SK-N-SH treated with all-trans-retinoic acid at 6 μM for 48 hours (cell line): ENCODE measurements at regions not wholly inside any gene's neighbourhood (a gene's known extent, or its start where the extent isn't known, plus 50 kb on each side); places are given as distances from the start of the nearest gene placed in this dataset.

Source experiments
- ATAC-seq: fragments of 200-7000 bp; cut with Tn5 transposase; 3 replicates; pipeline ENCODE4 v1.9.1; 2020; ENCODE audit warnings: mild to moderate bottlenecking, moderate library complexity
- ARNTL ChIP-seq: fragments of 450-650 bp; formaldehyde crosslinking; IDR thresholded peaks from 2 replicates; pipeline ENCODE4 v1.5.0; 2020; ENCODE audit warnings: low read depth, mild to moderate bottlenecking, moderate library complexity, borderline replicate concordance
- BACH2 ChIP-seq: fragments of 250-450 bp; sonication (Bioruptor Pico); IDR thresholded peaks from 2 replicates; pipeline ENCODE4 v1.9.0; 2021; ENCODE audit warnings: mild to moderate bottlenecking, borderline replicate concordance
- CSDC2 ChIP-seq: fragments of 250-450 bp; sonication (Bioruptor Pico); IDR thresholded peaks from 2 replicates; pipeline ENCODE4 v1.5.0; 2020; ENCODE audit warnings: mild to moderate bottlenecking, moderate library complexity
- CSRNP3 ChIP-seq: fragments of 250-450 bp; sonication (Bioruptor Pico); IDR thresholded peaks from 2 replicates; pipeline ENCODE4 v1.5.1; 2021; ENCODE audit warnings: mild to moderate bottlenecking, moderate library complexity
- ESRRG ChIP-seq: fragments of 250-450 bp; sonication (Bioruptor Pico); IDR thresholded peaks from 2 replicates; pipeline ENCODE4 v1.6.1; 2021; ENCODE audit warnings: mild to moderate bottlenecking
- GLIS3 ChIP-seq: fragments of 250-450 bp; sonication (Bioruptor Pico); IDR thresholded peaks from 2 replicates; pipeline ENCODE4 v1.5.0; 2020; ENCODE audit warnings: mild to moderate bottlenecking, moderate library complexity
- OSR1 ChIP-seq: fragments of 250-450 bp; sonication (Bioruptor Pico); IDR thresholded peaks from 2 replicates; pipeline ENCODE4 v1.8.0; 2022; ENCODE audit warnings: moderate library complexity, mild to moderate bottlenecking, inconsistent platforms
- POU6F1 ChIP-seq: fragments of 250-450 bp; sonication (Bioruptor Pico); IDR thresholded peaks from 2 replicates; pipeline ENCODE4 v1.8.0; 2021; ENCODE audit warnings: low read depth, mild to moderate bottlenecking, moderate library complexity, borderline replicate concordance
- PPARA ChIP-seq: fragments of 250-450 bp; sonication (Bioruptor Pico); IDR thresholded peaks from 2 replicates; pipeline ENCODE4 v1.5.0; 2020; ENCODE audit warnings: mild to moderate bottlenecking, borderline replicate concordance
- RARB ChIP-seq: fragments of 250-450 bp; sonication (Bioruptor Pico); IDR thresholded peaks from 2 replicates; pipeline ENCODE4 v1.8.0; 2021; ENCODE audit warnings: mild to moderate bottlenecking, moderate library complexity
- SNAI2 ChIP-seq: fragments of 250-450 bp; sonication (Bioruptor Pico); IDR thresholded peaks from 2 replicates; pipeline ENCODE4 v1.5.0; 2020; ENCODE audit warnings: mild to moderate bottlenecking, moderate library complexity
- TOX ChIP-seq: fragments of 250-450 bp; sonication (Bioruptor Pico); IDR thresholded peaks from 2 replicates; pipeline ENCODE4 v1.8.0; 2021; ENCODE audit warnings: mild to moderate bottlenecking, moderate library complexity, borderline replicate concordance
- TSHZ2 ChIP-seq: fragments of 250-450 bp; sonication (Bioruptor Pico); IDR thresholded peaks from 2 replicates; pipeline ENCODE4 v1.5.0; 2020; ENCODE audit warnings: mild to moderate bottlenecking, moderate library complexity
- ZC3H10 ChIP-seq: fragments of 250-450 bp; sonication (Bioruptor Pico); IDR thresholded peaks from 2 replicates; pipeline ENCODE4 v1.5.1; 2021; ENCODE audit warnings: mild to moderate bottlenecking, moderate library complexity
- ZFP3 ChIP-seq: fragments of 250-450 bp; sonication (Bioruptor Pico); IDR thresholded peaks from 2 replicates; pipeline ENCODE4 v1.5.0; 2020; ENCODE audit warnings: mild to moderate bottlenecking, moderate library complexity
- ZFP30 ChIP-seq: fragments of 450-650 bp; formaldehyde crosslinking; IDR thresholded peaks from 2 replicates; pipeline ENCODE4 v1.5.0; 2022; ENCODE audit warnings: mild to moderate bottlenecking, moderate library complexity
- ZNF565 ChIP-seq: fragments of 450-650 bp; formaldehyde crosslinking; conservative IDR thresholded peaks from 2 replicates; pipeline ENCODE4 v1.5.0; 2020; ENCODE audit warnings: low read depth, mild to moderate bottlenecking, moderate library complexity
- ZNF70 ChIP-seq: fragments of 450-650 bp; formaldehyde crosslinking; IDR thresholded peaks from 2 replicates; pipeline ENCODE4 v1.5.0; 2020; ENCODE audit warnings: mild to moderate bottlenecking, moderate library complexity
- TF ChIP-seq, protein P1 (sequence below): fragments of 250-450 bp; sonication (Bioruptor Pico); IDR thresholded peaks from 2 replicates; pipeline ENCODE4 v1.5.1; 2020; ENCODE audit warnings: low read depth, mild to moderate bottlenecking, moderate library complexity

DNA sequence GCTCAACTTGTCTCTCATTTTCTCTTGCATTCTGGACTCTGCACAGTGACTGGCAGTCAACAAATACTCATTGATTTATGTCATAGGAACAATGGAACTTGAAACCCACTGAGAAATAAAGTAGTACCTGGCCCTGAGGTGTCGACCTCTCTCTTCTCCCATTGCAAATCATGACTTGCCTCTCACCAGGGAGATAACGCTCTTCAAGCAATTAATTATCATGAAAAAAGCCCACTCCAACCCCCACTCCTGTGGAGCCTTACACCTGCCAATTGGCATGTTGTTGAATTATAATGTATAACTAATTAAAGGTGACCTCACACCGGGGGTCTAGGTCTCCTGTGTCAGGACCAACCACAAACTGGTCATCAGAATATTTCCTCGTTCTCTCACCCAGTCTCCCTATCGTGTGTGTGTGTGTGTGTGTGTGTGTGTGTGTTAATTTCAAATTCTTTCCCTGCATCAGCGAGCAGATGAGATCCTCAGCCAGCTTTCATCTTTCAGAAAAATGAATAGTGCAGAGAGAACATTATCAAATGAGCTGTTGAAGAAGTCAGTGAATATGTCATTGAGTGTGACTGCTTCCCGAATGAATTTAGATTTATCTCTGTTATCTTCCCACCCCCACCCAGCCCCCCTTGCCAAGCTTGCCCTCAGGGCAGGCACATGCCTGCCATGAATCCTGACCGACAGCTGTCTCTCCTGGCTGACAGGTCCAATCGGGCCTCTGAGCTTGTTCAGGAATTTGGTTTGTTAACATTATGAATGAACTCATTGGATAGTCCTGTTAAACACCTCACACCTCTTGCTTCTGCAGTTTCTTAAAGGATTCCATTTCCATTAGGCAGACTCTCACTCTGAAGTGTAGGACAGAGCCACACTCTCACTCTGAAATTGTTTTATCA is 357.4 kb downstream of the INSC start:
- ATAC-seq: no peak

DNA sequence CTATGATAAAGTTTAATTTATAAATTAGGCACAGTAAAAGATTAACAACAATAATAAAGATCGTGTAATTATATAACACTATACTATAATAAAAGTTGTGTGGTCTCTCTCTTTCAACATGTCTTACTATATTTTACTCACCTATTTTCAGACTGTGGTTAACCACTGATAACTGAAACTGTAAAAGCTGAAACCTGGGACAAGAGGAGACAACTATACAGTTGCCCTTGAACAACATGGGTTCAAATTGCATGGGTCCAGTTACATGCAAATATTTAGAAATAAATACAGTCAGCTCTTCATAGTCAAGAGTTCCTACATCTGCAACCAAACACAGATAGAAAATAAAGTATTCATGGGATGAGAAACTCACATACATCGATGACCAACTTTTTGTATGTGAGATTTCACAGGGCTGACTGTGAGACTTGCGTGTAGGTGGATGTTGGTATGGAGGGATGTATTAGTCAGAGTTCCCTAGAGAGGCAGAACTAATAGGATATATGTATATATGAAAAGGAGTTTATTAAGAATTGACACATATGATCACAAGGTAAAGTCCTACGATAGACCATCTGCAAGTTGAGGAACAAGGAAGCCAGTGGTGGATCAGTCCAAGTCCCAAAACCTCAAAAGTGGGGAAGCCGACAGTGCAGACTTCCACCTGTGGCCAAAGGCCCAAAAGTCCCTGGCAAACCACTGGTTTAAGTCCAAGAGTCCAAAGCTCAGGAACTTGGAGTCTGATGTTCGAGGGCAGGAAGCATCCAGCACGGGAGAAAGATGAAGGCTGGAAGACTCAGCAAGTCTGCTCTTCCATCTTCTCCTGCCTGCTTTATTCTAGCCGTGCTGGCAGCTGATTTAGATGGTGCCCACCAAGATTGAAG is 359.5 kb downstream of the INSC start:
- TF ChIP-seq CSRNP3 (CRISPR knock-in tag) (no peak), ZNF565 (CRISPR knock-in tag) (no peak), TSHZ2 (CRISPR knock-in tag) (no peak), ZFP3 (CRISPR knock-in tag) (no peak), GLIS3 (no peak), ZC3H10 (CRISPR knock-in tag) (no peak), SNAI2 (CRISPR knock-in tag) (no peak), ARNTL (CRISPR knock-in tag) (no peak), TOX (CRISPR knock-in tag) (no peak), BACH2 (no peak), CSDC2 (CRISPR knock-in tag) (no peak), POU6F1 (CRISPR knock-in tag) (no peak), RARB (CRISPR knock-in tag) (no peak), OSR1 (no peak)
- TF ChIP-seq, all 23 proteins: peak for 0
- ATAC-seq: no peak

More for the DNA sequence above, 357.4 kb downstream of the INSC start:
- TF ChIP-seq SNAI2 (CRISPR knock-in tag): no peak
- TF ChIP-seq ARNTL (CRISPR knock-in tag): no peak
- TF ChIP-seq ZNF565 (CRISPR knock-in tag): no peak
- no peak for TF ChIP-seq ZFP30 (CRISPR knock-in tag)
- TF ChIP-seq ESRRG (CRISPR knock-in tag): no peak
- no peak for TF ChIP-seq GLIS3
- no peak for TF ChIP-seq ZNF70 (CRISPR knock-in tag)
- TF ChIP-seq POU6F1 (CRISPR knock-in tag): no peak
- TF ChIP-seq ZC3H10 (CRISPR knock-in tag): no peak
- TF ChIP-seq, protein P1, sequence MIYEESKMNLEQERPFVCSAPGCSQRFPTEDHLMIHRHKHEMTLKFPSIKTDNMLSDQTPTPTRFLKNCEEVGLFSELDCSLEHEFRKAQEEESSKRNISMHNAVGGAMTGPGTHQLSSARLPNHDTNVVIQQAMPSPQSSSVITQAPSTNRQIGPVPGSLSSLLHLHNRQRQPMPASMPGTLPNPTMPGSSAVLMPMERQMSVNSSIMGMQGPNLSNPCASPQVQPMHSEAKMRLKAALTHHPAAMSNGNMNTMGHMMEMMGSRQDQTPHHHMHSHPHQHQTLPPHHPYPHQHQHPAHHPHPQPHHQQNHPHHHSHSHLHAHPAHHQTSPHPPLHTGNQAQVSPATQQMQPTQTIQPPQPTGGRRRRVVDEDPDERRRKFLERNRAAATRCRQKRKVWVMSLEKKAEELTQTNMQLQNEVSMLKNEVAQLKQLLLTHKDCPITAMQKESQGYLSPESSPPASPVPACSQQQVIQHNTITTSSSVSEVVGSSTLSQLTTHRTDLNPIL: no peak
- TF ChIP-seq PPARA (CRISPR knock-in tag): no peak
- no peak for TF ChIP-seq RARB (CRISPR knock-in tag)
